Epithelial cell of proximal tubule (primary cell): ENCODE measurements at regions not wholly inside any gene's neighbourhood (a gene's known extent, or its start where the extent isn't known, plus 50 kb on each side); places are given as distances from the start of the nearest gene placed in this dataset.
A peak's percentile ranks its signal among the peaks of the same experiment; 100 is the strongest.

Experiments used
- DNase-seq: peaks from one replicate; pipeline ENCODE4 v3.0.0-alpha.2; 2011; ENCODE audit warnings: low read depth
- H3K4me3 ChIP-seq: 2 replicates; pipeline ENCODE4 v1.5.1; 2011; ENCODE audit warnings: low read depth, mild to moderate bottlenecking, low read length
- CTCF ChIP-seq: conservative IDR thresholded peaks from 2 replicates; pipeline ENCODE4 v1.5.1; 2012; ENCODE audit warnings: low read depth, mild to moderate bottlenecking, low read length

- no peak overlapping the region for H3K4me3 ChIP-seq
- no peak for DNase-seq
- no peak for TF ChIP-seq CTCF
Measured at GRCh38 chr14:44804391-44804790, 157.4 kb downstream of the KLHL28 start.

GRCh38 chr14:44803239-44803905 lies 158.4 kb downstream of the KLHL28 start:
- no peak overlapping the region for H3K4me3 ChIP-seq
- TF ChIP-seq CTCF, result peak; percentile 73

GRCh38 chr14:44798386-44799242 lies 163.1 kb downstream of the KLHL28 start:
- DNase-seq, result no peak
- no peak for TF ChIP-seq CTCF
- no peak overlapping the region for H3K4me3 ChIP-seq

More at GRCh38 chr14:44803239-44803905, 158.4 kb downstream of the KLHL28 start:
- DNase-seq, result peak; percentile 26

GRCh38 chr14:44795725-44796124 lies 166.0 kb downstream of the KLHL28 start:
- H3K4me3 ChIP-seq, result no peak overlapping the region
- TF ChIP-seq CTCF, result no peak
- no peak for DNase-seq

GRCh38 chr14:44791730-44792129 lies 170.0 kb downstream of the KLHL28 start:
- DNase-seq, result no peak
- H3K4me3 ChIP-seq, result no peak overlapping the region
- no peak for TF ChIP-seq CTCF

- TF ChIP-seq CTCF, result no peak
- no peak for DNase-seq
- no peak overlapping the region for H3K4me3 ChIP-seq
Measured at GRCh38 chr14:44788612-44789011, 173.1 kb downstream of the KLHL28 start.
